Uterus (tissue), 2 donors: ENCODE measurements at regions not wholly inside any gene's neighbourhood (a gene's known extent, or its start where the extent isn't known, plus 50 kb on each side); places are given as distances from the start of the nearest gene placed in this dataset.

Experiments
- POLR2A ChIP-seq, 2 donors: fragments of 450-650 bp; IDR thresholded peaks; one replicate each; pipeline ENCODE4 v1.6.1; 2016; ENCODE audit warnings: antibody characterized with exemption in 2 of 2, mild to moderate bottlenecking in 1 of 2, moderate library complexity in 1 of 2
- TF ChIP-seq, protein P1 (sequence below), 4 experiments: fragments of 200-600 bp in 2 of 4; fragments of 450-650 bp in 2 of 4; sonication (generic) in 2 of 4; IDR thresholded peaks; one replicate each; pipeline ENCODE4 v1.5.1; 2016 to 2019; ENCODE audit warnings: antibody characterized with exemption in 4 of 4, mild to moderate bottlenecking in 2 of 4, moderate library complexity in 1 of 4

DNA sequence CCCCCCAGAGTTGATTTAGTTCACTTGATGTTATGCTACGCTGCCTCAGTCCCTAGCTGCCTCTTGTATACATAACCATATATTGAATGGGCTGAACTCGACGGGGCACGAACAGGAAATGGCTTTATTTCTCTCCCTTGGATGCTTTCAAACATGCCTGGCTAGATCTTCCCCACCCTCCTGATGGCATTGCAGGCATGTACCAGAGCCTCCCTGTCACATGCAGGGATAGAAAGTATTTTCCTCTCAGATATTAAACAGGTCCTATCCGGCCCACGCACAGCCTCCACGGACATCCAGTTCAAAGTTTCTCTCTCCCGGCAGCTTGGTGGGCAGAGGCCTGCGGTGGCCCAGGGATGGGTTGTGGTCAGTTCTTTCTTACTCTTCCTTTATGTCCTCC is 422.1 kb downstream of the RPS24 start:
- TF ChIP-seq, protein P1, sequence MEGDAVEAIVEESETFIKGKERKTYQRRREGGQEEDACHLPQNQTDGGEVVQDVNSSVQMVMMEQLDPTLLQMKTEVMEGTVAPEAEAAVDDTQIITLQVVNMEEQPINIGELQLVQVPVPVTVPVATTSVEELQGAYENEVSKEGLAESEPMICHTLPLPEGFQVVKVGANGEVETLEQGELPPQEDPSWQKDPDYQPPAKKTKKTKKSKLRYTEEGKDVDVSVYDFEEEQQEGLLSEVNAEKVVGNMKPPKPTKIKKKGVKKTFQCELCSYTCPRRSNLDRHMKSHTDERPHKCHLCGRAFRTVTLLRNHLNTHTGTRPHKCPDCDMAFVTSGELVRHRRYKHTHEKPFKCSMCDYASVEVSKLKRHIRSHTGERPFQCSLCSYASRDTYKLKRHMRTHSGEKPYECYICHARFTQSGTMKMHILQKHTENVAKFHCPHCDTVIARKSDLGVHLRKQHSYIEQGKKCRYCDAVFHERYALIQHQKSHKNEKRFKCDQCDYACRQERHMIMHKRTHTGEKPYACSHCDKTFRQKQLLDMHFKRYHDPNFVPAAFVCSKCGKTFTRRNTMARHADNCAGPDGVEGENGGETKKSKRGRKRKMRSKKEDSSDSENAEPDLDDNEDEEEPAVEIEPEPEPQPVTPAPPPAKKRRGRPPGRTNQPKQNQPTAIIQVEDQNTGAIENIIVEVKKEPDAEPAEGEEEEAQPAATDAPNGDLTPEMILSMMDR (IDR thresholded peaks at IDR 0.05) = no peak
- TF ChIP-seq POLR2A (IDR thresholded peaks at IDR 0.05) = no peak
